NCI-H2029 (cell line): ENCODE measurements at regions not wholly inside any gene's neighbourhood (a gene's known extent, or its start where the extent isn't known, plus 50 kb on each side); places are given as distances from the start of the nearest gene placed in this dataset.

ENCODE experiments used
- DNase-seq: peaks from one replicate; lab custom pipeline; 2025; lab: John Stamatoyannopoulos, UW

DNA sequence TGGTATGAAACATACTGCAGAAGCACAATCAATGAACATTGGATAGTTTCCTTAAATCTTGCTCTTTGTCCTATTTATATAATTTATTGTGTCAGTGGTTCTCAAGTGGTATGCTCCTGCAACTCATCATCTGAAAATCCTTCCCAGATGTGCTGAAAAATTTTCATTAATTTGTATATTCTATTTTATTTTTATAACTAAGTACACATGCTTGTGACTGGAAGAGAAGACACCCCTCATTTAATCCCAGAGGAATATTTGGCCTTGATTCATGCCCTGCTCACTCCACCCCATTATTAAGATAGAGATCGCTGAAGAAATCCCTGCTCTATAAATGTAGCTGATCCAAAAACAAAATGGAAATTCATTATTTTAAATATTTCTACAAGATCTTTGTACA is 870.5 kb upstream of the CXADR start:
- no peak for DNase-seq

DNA sequence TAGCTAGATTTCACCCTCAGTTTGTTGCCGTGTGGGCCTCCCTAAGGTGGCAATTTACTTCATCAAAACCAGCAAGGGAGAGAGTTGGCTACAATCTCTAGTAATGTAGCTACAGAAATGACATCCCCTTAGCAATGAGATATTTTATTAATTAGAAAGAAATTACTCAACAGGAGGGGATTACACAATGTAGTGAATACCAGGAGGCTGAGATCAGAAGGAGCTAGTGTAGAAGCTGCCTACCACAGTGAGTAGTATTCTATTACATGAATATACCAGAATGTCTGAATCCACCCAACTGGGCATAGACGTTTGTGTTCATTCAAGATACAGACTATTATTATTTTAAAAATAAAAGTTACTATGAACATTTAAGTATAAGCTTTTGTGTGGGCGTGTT is 868.2 kb upstream of the CXADR start:
- DNase-seq, result no peak

DNA sequence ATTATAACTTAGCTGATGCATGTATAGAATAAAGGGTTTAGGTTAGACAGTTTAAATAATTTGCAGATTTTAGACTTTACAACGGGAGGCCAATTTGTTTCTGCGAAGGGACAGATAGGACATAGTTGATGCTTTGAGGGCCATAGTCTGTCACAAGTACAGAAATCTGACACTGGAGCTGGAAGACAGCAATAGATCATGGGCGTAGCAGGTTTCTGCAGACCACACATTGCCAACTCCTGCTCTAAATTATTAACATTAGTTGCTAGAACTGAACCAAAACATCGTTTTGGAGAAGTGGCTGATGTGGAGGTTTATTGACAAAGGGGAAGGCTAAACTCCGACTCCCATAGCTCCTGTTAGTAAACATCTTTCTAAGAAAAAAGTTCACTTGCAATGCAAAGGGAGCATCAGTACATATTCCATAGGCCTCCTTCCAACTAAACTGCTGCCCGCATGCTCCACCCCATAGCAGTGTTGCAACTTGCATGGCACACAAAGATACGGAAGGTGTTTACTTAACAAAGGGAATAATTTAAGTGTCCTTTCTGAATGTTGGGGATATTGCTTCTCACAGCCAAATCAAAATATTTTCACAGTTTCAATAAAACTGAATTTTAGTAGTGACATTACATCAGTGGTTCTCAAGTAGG is 862.0 kb upstream of the CXADR start:
- no peak for DNase-seq

DNA sequence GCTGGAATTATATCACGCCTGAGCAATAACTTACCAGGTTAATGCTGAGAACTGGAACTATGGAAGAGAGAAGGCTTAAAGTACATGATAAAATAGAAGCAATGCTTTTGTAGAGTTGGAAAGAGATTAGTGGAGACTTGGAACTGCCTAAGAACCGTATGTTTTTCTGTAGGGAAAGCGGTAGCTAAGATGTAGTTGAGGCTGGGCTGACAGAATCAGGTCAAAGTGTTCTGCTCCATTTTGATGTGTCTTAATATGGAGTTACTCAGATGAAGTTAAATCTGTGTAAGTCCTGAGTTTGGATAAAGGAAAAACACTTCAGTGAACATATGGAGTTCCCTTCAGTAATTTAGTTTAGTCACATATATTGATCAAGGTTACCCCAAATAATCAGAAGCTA is 860.9 kb upstream of the CXADR start:
- DNase-seq, result no peak

DNA sequence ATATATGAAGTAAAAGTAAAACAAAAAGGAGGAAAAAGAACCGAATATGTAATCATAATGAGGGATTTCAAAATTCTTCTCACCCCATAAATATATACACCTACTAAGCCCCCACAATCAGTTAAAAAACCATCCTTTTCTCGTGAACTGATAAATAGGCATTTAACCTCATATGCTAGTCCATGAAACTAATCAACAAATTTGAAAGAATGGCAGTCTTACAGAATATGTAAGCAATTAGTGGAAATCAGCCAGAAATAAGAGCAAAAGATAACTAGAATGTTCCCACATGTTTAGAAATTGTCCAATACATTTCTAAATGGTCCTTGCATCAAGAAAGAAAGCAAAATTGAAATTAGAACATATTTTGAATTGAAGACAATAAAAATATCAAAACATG is 849.4 kb upstream of the CXADR start:
- DNase-seq, result no peak

DNA sequence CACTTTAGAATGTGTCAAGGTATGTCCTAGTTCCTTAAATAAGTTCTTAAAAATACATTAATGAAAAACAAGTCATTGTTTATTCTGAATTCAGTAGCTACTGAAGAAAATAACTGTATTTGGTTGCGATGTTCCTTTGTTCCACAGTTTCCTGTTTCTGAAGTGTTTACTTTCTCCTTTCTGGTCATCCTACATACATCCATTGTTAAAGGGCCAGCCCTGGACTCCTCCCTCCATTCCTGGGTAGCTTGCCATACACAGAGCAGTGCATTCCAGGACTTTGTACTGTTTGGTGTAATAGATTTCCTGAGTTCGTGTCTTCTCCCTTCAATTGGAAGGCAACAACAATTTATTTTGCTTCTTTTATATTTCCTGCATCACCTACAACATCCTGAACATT is 845.4 kb upstream of the CXADR start:
- peak; percentile 37 for DNase-seq

DNA sequence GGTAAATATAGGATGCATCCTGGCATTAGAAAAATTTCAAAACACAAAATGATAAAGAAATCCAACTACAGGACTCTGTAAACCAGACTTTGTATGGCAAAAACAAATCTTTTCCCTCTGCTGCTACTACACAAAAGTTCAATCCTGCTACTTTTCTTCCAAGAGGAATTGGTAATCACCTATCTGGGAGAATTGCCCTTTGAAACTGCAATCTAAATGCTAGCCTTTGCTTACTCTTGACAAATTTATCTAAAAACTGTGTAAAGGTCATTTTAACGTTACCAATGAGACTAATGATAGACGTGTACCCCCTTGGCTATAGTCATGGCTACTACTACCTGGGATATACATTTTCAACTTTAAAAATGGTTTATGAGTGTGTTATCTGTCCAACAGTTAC is 837.9 kb upstream of the CXADR start:
- no peak for DNase-seq

DNA sequence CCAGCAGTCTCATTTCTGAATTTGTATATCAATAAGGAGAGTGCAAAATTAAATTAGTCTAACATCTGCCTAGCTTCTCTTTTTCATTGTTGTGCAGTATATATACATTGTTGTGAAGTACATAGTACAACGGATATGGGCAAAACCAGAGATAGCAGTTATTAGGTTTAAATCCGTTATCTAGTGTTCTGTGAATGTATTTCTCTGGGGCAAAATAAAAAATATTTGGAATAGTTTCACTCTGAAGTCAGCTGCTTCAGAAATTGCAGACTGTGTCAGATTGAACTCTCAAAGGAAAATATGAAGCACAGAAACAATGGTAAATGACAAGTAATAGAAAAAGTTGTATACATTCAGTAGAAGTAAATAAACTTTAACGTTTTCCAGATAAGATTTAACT is 836.5 kb upstream of the CXADR start:
- no peak for DNase-seq

DNA sequence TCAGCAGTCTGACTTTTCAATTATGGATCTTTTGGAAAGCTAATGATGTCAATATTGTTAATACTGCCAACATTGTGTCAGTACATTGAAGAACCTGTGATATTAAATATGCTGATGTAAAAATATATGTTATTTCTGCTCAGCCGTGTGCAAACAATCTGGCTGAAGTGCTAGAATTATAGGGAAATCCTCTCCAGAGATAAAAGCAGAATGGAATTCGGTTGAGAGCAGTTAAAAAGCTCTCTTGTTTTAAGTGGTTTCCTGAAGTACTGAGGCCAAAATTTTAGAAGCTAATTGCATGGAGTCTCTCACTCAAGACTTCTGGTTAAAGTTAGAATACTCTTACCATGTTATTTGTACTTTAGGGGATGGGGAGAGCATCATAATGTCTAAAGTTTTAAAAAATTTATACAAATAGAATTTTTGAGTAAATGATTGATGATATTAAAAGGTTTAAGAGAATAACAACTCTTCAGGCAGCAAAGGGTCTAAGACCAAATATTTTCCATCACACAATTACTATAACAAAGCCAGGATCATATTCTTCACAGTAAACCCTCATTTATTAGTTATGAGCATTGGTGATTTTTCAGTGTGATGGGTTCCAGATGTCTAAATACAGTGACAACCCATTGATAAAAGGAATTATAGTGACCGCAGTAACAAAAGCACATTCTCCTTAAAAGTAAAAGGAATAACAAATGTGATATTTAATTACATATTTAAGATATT is 834.2 kb upstream of the CXADR start:
- DNase-seq, result no peak

DNA sequence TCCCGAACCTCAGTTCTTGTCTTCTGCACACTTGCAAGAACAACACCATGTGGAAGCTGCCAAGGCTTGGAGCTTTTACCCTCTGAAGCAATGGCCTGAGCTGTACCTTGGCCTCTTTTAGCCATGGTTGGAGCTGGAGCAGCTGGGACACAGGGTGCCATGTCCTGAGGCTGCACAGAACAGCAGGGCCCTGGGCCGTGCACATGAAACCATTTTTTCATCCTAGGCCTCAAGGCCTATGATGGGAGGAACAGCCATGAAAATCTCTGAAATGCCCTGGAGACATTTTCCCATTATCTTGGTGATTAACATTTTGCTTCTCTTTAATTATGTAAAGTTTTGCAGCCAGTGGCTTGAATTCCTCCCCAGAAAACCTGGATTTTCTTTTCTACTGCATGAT is 817.8 kb upstream of the CXADR start:
- no peak for DNase-seq

DNA sequence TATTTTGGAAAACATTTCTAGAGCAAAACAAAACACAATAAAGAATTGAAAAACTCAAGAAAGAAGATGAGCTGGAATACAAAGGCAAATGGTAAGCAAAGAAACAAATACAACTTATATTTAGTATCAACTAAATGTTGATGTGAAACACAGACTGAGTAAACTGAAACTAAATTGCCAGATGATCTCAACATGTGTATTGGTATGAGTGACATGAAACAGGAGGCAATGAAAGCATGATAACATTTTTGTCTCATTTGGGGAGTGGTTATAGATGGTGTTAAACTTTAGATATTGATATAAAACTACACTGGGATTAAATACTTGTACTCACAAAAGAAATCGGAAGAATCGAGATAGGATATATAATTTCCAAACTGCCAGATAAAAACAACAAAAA is 805.6 kb upstream of the CXADR start:
- DNase-seq, result no peak

DNA sequence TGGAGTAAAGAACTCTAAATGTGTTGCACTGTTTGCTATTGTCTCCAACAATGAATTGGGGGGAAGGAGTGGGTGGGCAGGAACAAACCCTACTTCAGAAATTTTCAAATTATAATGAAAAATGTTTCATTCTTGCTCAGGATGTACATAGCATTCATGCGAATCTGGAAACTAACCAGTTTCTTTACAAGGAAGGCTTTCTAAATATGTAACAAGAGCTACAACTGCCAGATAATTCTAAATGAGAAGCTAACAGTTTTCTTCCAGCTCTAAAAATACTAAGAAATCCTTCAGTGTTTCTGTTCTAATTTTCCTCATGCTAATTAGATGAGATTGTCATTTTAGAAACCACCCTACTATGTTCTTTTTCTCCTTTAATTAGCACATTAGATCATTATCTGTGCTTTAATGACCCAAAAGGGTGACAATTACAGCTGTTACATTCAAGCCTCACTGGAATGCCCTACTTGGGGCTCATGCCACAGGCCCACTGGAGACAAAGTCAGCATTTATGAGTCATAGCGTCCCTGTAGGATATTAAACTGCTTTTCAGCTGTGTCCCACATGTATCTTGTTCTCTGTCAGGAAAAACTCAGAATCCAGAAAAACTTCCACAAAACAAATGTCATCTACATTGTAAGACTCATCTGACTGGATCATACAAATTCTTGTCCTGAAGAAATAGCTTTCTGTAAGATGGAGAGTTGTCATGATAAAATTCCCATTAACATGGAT is 804.6 kb upstream of the CXADR start:
- no peak for DNase-seq

DNA sequence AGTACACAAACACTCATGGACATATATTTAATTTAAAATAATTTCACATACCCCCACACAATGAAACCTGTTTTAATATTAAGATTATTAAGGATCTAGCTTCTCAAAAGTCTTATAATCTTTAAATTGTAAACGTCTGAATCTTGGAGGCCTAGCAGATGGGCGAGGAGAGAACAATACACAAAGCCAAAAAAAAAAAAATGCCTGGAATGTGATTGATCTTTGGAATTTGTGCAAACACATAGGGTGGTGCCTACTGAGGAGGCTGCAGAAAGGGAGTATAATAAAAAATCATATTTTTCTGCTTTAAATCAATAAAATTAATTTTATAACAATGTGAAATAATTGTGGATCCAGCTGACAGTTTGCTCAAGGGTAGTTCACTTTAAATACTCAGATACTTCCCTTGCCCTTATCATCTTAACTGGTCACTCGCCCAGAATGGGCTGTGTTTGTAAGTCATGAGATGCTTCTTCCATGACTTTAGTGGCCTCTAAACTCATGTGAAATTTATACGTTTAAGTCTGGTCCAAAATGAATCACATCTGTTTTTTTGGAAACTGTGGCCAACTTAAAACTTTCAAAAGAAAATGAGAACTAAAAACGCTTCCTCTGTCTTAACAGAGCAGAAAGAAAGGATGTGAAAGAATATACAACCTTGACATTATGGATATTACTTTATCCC is 802.8 kb upstream of the CXADR start:
- DNase-seq, result no peak

DNA sequence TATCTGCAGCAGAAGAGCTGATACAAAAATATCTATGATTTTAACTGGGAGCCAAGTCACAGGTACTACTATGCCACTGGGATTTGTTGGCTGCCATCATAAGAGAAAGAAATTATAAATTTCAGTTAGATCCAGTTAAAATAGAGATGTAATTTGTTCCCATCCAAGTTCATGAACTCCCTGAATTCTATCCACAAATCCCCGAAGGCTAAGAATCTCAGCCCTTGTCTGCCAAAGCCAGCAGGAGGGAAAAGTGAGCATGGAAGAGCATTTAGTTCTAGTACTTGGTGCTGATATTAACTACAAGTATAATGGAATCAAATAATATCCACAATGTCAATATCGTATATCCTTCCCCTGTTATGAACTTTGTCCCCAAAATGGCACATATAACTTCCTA is 801.1 kb upstream of the CXADR start:
- DNase-seq, result no peak

DNA sequence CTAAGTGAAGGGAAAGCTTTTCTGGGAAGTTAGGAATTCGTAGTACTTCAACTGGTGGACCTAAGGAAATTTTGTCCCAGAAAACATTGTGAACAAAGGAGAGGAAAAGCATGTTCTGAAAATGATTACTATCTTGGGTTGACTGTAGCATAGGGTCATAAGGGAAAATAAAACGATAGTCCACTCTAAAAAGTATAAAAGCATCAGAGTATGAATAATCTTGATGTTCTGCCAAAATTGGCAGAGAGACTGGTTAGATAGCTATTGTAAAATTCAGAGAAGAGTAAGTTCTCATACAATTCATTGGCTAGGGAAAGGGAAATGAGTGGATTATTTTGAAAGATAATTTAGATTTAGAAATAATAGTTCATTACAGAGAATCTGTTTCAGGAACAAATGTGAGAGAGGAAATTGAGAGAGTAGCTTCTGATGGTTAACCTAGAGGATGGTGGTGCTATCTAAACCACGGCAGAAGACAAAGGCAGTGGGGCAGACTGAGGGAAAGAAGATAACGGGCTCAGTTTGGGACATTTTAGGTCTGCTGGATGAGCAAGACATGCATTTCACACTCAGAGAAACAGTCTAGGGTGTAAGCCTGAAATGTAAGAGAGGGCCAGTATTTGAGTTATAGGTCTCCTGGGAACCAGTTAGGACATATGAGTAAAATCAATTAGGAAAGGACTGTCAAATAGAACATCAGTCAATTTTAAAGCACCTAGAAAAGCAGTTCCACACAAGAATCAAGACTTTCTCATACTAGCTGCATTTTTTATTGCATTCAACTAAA is 799.3 kb upstream of the CXADR start:
- DNase-seq, result no peak

DNA sequence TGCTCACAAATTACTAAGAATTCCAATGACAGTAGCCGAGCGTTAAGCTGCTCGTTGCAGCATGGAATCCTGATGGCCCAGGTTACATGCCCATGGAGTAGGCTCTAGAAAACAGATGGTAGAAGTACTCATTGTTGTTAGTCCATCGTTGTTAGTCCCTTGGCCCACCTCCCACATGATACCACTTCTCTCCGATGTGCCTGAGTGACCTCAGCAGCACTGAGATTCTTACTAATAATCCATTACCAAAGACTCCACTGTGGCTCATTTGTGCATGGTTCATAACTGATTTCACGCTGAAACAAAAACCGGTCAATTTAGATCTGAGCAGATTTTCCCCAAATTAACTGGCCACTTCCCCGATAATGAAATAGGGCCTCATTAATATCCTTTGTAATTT is 772.3 kb upstream of the CXADR start:
- no peak for DNase-seq

DNA sequence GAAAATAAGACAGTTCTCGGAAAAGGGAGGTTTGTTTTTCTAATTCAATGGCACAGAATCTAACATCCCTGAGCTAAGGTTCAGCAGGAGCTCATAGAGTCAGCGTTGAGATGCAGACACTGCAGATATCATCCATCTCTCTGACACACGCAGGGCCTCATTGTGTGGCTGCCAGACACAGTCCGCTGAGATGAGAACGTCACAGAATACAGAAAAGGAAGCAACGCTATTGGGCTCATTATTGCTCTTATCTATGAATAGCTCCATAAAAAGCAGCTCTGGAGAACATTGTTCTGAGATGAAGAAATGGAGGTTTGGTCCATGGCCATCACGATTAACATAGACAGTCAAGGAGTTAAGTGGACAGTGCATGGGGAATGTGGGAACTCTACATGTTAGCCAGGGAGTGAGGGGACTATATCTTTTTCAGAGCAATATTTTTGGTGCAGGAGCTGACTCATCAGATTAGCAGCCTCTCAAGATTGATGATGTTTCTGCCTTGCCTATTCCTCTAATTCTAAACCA is 771.6 kb upstream of the CXADR start:
- no peak for DNase-seq

DNA sequence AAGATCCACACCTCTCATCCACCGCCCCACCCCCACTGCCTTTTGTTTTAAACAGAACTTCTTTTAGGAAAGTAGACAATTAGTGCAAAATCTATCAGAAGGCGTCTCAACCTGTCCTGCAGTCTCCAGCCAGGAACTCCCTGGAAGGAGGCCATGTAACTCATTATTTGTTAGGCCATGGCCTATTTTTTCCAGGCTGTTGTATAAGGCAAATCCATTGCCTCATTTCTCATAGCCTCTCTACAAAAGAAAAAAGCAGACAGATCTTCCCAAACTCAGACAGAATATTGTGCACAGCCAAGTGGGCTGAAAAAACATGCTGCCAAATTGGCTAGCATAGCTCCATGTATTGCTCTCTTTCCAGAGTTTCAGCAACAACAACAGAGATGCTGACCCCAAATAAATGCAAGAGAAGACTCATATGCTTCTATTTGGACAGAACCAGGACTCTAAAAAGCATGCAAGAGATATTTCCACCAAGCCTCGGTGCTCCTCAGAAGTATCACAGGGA is 770.7 kb upstream of the CXADR start:
- no peak for DNase-seq

DNA sequence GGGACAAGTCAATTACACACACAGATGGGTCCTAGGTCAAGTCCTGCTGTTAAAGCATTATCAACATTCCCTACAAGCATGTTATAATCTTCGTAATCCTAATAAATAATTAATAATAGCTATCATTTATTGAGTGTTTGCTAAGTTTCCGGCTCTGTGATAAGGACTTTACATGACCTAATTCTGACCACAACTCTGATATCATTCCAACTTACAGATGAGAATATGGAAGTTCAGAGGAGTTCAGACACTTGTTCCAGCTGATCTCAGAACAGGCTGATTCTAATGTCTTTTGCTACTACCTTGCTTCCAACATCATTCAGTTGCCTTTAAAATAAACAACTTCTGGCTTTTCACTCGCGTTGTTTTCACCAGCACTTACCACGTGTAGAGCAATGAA is 770.1 kb upstream of the CXADR start:
- DNase-seq, result no peak

DNA sequence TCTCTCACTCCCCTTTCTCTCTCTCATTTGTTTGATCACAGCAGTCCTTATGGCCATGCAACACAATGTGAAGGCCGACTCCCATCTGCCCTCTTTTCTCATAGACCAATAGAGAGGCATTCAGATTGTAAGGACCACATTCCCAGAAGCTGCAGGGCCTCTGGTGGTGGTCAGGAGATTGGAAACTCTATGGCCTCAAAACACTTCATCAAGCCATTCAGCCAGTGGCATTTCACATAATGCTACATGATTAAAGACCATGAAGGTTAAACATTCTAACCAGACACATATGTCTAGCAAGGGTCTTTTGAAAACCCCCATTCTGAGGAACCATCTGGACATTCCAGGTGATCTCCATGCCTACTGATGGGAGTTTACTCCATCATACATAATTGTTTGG is 769.5 kb upstream of the CXADR start:
- no peak for DNase-seq

DNA sequence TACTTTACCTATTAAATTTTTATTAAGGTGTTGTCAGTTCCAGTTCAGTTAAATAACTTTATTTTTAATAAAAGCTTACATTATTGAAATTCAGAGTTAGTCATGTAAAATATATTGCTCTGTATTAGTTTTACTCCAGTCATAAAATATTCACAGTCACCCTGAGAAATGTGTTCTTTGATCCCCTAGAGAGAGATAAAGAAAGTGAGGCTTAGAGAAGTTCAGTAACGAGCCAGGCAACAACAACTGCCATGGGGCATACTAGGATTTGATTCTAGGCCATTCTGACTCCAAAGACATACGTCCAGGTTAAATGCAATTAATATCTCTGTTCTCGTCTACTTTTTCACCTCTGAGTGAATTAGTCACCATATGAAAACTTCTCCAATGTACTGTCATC is 761.9 kb upstream of the CXADR start:
- DNase-seq, result no peak
